WTC11 (cell line): ENCODE measurements at regions not wholly inside any gene's neighbourhood (a gene's known extent, or its start where the extent isn't known, plus 50 kb on each side); places are given as distances from the start of the nearest gene placed in this dataset.

Source experiments
- ATAC-seq: fragments of 200-7000 bp; cut with Tn5 transposase; 2 replicates; pipeline ENCODE4 v1.10.0; 2021; ENCODE audit warnings: mild to moderate bottlenecking, moderate library complexity
- CTCF ChIA-PET: fragments of 300-600 bp; sonication (Branson Sonifier 250); formaldehyde crosslinking; loops from one replicate; lab custom pipeline; 2021; ENCODE audit warnings: antibody characterized with exemption; lab: Charles Lee
- POLR2A ChIA-PET: fragments of 350-600 bp; sonication (Branson Sonifier 250); formaldehyde crosslinking; loops from one replicate; lab custom pipeline; 2021; ENCODE audit warnings: antibody characterized with exemption; lab: Charles Lee
- DNase-seq: peaks from one replicate; pipeline ENCODE4 v3.0.0; 2021; ENCODE audit warnings: low spot score
- H3K27ac Mint-ChIP-seq: 2 replicates; pipeline ENCODE4 v1.8.0; 2021; ENCODE audit warnings: mixed read lengths
- H3K27me3 Mint-ChIP-seq: 2 replicates; pipeline ENCODE4 v1.8.0; 2021; ENCODE audit warnings: low read depth, mild to moderate bottlenecking, moderate library complexity, mixed read lengths
- H3K36me3 Mint-ChIP-seq: 2 replicates; pipeline ENCODE4 v1.8.0; 2021; ENCODE audit warnings: mixed read lengths
- H3K4me1 Mint-ChIP-seq: 2 replicates; pipeline ENCODE4 v1.8.0; 2022; ENCODE audit warnings: mixed read lengths
- H3K4me3 Mint-ChIP-seq: 2 replicates; pipeline ENCODE4 v1.8.0; 2021; ENCODE audit warnings: mild to moderate bottlenecking, moderate library complexity, mixed read lengths
- H3K9me3 Mint-ChIP-seq: 2 replicates; pipeline ENCODE4 v1.8.0; 2021; ENCODE audit warnings: mixed read lengths
- CREB1 ChIP-seq: sonication (generic); formaldehyde crosslinking; IDR thresholded peaks from 2 replicates; pipeline ENCODE4 v1.8.0; 2023; ENCODE audit warnings: mild to moderate bottlenecking, missing genetic modification reagents
- EMX1 ChIP-seq: fragments of 250-450 bp; sonication (Bioruptor Pico); IDR thresholded peaks from 2 replicates; pipeline ENCODE4 v1.8.0; 2021; ENCODE audit warnings: mild to moderate bottlenecking
- ETV6 ChIP-seq: sonication (generic); formaldehyde crosslinking; IDR thresholded peaks from 2 replicates; pipeline ENCODE4 v1.8.1; 2022; ENCODE audit warnings: mild to moderate bottlenecking, missing genetic modification reagents
- FOXJ3 ChIP-seq: sonication (generic); formaldehyde crosslinking; IDR thresholded peaks from 2 replicates; pipeline ENCODE4 v1.9.0; 2021; ENCODE audit warnings: missing genetic modification reagents, mild to moderate bottlenecking, borderline replicate concordance
- GABPB1 ChIP-seq: sonication (generic); formaldehyde crosslinking; IDR thresholded peaks from 2 replicates; pipeline ENCODE4 v1.8.1; 2023; ENCODE audit warnings: mild to moderate bottlenecking, missing genetic modification reagents
- GRHL2 ChIP-seq: fragments of 250-450 bp; sonication (Bioruptor Pico); IDR thresholded peaks from 2 replicates; pipeline ENCODE4 v1.8.0; 2022; ENCODE audit warnings: mild to moderate bottlenecking, moderate library complexity; ENCODE audit not compliant: insufficient replicate concordance, severe bottlenecking
- IRF2 ChIP-seq: sonication (generic); formaldehyde crosslinking; IDR thresholded peaks from 2 replicates; pipeline ENCODE4 v1.8.0; 2022; ENCODE audit warnings: low read depth, missing genetic modification reagents, borderline replicate concordance
- MYBL2 ChIP-seq: sonication (generic); formaldehyde crosslinking; IDR thresholded peaks from 2 replicates; pipeline ENCODE4 v1.8.1; 2023; ENCODE audit warnings: mild to moderate bottlenecking, moderate library complexity, missing genetic modification reagents
- NFE2L1 ChIP-seq: sonication (generic); formaldehyde crosslinking; IDR thresholded peaks from 2 replicates; pipeline ENCODE4 v1.8.1; 2023; ENCODE audit warnings: missing genetic modification reagents
- NFYB ChIP-seq: sonication (generic); formaldehyde crosslinking; conservative IDR thresholded peaks from 2 replicates; pipeline ENCODE4 v1.8.0; 2022; ENCODE audit warnings: low read depth, missing genetic modification reagents
- NR1H2 ChIP-seq: sonication (generic); formaldehyde crosslinking; IDR thresholded peaks from 2 replicates; pipeline ENCODE4 v1.9.0; 2021; ENCODE audit warnings: mild to moderate bottlenecking, moderate library complexity, missing genetic modification reagents
- PRRX2 ChIP-seq: fragments of 250-450 bp; sonication (Bioruptor Pico); IDR thresholded peaks from 2 replicates; pipeline ENCODE4 v1.8.0; 2021; ENCODE audit warnings: mild to moderate bottlenecking
- SMAD3 ChIP-seq: sonication (generic); formaldehyde crosslinking; IDR thresholded peaks from 2 replicates; pipeline ENCODE4 v1.8.0; 2022; ENCODE audit warnings: missing genetic modification reagents, mild to moderate bottlenecking, borderline replicate concordance
- TP53 ChIP-seq: sonication (generic); formaldehyde crosslinking; IDR thresholded peaks from 2 replicates; pipeline ENCODE4 v1.8.1; 2023; ENCODE audit warnings: mild to moderate bottlenecking, missing genetic modification reagents
- ZNF121 ChIP-seq: sonication (generic); formaldehyde crosslinking; IDR thresholded peaks from 2 replicates; pipeline ENCODE4 v1.8.0; 2023; ENCODE audit warnings: missing genetic modification reagents
- ZNF263 ChIP-seq: sonication (generic); formaldehyde crosslinking; IDR thresholded peaks from 2 replicates; pipeline ENCODE4 v1.8.1; 2022; ENCODE audit warnings: low read depth, mild to moderate bottlenecking, moderate library complexity, missing genetic modification reagents
- TF ChIP-seq, protein P1 (sequence below): sonication (generic); formaldehyde crosslinking; conservative IDR thresholded peaks from 2 replicates; pipeline ENCODE4 v1.8.1; 2022; ENCODE audit warnings: mild to moderate bottlenecking, missing genetic modification reagents
- TF ChIP-seq, protein P2 (sequence below): fragments of 200-600 bp; IDR thresholded peaks from 2 replicates; pipeline ENCODE4 v1.8.0; 2022; ENCODE audit warnings: antibody characterized with exemption
- TF ChIP-seq, protein P3 (sequence below): sonication (generic); formaldehyde crosslinking; IDR thresholded peaks from 2 replicates; pipeline ENCODE4 v1.8.1; 2023; ENCODE audit warnings: mild to moderate bottlenecking, missing genetic modification reagents, borderline replicate concordance
- TF ChIP-seq, protein P4 (sequence below): fragments of 250-450 bp; sonication (Bioruptor Pico); IDR thresholded peaks from 2 replicates; pipeline ENCODE4 v1.9.0; 2021; ENCODE audit warnings: moderate library complexity, mild to moderate bottlenecking, inconsistent platforms, borderline replicate concordance
- TF ChIP-seq, protein P5 (sequence below): fragments of 250-450 bp; sonication (Bioruptor Pico); IDR thresholded peaks from 2 replicates; pipeline ENCODE4 v1.8.0; 2021; ENCODE audit warnings: mild to moderate bottlenecking
- TF ChIP-seq, protein P6 (sequence below): fragments of 250-450 bp; sonication (Bioruptor Pico); conservative IDR thresholded peaks from 2 replicates; pipeline ENCODE4 v1.9.0; 2021; ENCODE audit warnings: mild to moderate bottlenecking
- TF ChIP-seq, protein P7 (sequence below): sonication (generic); formaldehyde crosslinking; IDR thresholded peaks from 2 replicates; pipeline ENCODE4 v1.8.1; 2022; ENCODE audit warnings: low read depth, mild to moderate bottlenecking, moderate library complexity, missing genetic modification reagents, borderline replicate concordance
- TF ChIP-seq, protein P8 (sequence below): sonication (generic); formaldehyde crosslinking; IDR thresholded peaks from 2 replicates; pipeline ENCODE4 v1.8.1; 2022; ENCODE audit warnings: mild to moderate bottlenecking, missing genetic modification reagents, moderate library complexity, borderline replicate concordance

DNA sequence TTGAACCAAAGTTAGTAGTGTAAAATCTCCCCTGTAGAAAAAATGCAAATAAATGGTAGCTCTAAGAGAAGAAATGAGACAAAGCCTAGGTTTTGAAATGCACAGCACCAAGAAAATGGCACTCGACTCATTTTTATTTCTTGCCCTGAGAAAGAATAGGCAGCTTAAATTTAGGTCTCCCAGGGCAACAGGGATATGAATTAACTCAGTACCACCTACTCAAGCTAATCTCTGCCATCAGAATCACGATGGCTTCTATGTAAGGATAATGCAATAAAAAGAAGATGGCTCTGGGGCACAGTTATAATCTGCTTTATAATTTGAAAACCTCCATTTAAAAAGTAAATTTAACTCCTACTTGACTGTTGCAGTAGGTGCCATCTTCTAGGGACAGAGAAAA is 1784.3 kb downstream of the LRRC4C start:
- DNase-seq (no peak), ATAC-seq (no peak)
- CTCF ChIA-PET, result no interaction called here
- H3K27ac Mint-ChIP-seq, result no peak overlapping the region
- H3K4me1 Mint-ChIP-seq, result no peaks in the 10 kb centered on the region
- H3K27me3 Mint-ChIP-seq, result peaks cover 2% of the 10 kb centered on the region; the same call in 1 of the 2 replicates
- peaks cover 39% of the 10 kb centered on the region for H3K36me3 Mint-ChIP-seq
- H3K9me3 Mint-ChIP-seq, result peaks cover 48% of the 10 kb centered on the region
- POLR2A ChIA-PET, result no interaction called here
- no peak for TF ChIP-seq CREB1 (CRISPR knock-in tag)
- no peak for TF ChIP-seq EMX1
- no peak for TF ChIP-seq FOXJ3
- TF ChIP-seq MYBL2 (CRISPR knock-in tag), result no peak
- TF ChIP-seq, protein P1, sequence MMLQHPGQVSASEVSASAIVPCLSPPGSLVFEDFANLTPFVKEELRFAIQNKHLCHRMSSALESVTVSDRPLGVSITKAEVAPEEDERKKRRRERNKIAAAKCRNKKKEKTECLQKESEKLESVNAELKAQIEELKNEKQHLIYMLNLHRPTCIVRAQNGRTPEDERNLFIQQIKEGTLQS (CRISPR knock-in tag), result no peak
- TF ChIP-seq, protein P2, sequence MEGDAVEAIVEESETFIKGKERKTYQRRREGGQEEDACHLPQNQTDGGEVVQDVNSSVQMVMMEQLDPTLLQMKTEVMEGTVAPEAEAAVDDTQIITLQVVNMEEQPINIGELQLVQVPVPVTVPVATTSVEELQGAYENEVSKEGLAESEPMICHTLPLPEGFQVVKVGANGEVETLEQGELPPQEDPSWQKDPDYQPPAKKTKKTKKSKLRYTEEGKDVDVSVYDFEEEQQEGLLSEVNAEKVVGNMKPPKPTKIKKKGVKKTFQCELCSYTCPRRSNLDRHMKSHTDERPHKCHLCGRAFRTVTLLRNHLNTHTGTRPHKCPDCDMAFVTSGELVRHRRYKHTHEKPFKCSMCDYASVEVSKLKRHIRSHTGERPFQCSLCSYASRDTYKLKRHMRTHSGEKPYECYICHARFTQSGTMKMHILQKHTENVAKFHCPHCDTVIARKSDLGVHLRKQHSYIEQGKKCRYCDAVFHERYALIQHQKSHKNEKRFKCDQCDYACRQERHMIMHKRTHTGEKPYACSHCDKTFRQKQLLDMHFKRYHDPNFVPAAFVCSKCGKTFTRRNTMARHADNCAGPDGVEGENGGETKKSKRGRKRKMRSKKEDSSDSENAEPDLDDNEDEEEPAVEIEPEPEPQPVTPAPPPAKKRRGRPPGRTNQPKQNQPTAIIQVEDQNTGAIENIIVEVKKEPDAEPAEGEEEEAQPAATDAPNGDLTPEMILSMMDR, result no peak
- TF ChIP-seq NFE2L1, result no peak
- TF ChIP-seq ETV6, result no peak
- TF ChIP-seq, protein P3, sequence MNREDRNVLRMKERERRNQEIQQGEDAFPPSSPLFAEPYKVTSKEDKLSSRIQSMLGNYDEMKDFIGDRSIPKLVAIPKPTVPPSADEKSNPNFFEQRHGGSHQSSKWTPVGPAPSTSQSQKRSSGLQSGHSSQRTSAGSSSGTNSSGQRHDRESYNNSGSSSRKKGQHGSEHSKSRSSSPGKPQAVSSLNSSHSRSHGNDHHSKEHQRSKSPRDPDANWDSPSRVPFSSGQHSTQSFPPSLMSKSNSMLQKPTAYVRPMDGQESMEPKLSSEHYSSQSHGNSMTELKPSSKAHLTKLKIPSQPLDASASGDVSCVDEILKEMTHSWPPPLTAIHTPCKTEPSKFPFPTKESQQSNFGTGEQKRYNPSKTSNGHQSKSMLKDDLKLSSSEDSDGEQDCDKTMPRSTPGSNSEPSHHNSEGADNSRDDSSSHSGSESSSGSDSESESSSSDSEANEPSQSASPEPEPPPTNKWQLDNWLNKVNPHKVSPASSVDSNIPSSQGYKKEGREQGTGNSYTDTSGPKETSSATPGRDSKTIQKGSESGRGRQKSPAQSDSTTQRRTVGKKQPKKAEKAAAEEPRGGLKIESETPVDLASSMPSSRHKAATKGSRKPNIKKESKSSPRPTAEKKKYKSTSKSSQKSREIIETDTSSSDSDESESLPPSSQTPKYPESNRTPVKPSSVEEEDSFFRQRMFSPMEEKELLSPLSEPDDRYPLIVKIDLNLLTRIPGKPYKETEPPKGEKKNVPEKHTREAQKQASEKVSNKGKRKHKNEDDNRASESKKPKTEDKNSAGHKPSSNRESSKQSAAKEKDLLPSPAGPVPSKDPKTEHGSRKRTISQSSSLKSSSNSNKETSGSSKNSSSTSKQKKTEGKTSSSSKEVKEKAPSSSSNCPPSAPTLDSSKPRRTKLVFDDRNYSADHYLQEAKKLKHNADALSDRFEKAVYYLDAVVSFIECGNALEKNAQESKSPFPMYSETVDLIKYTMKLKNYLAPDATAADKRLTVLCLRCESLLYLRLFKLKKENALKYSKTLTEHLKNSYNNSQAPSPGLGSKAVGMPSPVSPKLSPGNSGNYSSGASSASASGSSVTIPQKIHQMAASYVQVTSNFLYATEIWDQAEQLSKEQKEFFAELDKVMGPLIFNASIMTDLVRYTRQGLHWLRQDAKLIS (CRISPR knock-in tag), result no peak
- no peak for TF ChIP-seq IRF2
- no peak for TF ChIP-seq SMAD3
- TF ChIP-seq, protein P4, sequence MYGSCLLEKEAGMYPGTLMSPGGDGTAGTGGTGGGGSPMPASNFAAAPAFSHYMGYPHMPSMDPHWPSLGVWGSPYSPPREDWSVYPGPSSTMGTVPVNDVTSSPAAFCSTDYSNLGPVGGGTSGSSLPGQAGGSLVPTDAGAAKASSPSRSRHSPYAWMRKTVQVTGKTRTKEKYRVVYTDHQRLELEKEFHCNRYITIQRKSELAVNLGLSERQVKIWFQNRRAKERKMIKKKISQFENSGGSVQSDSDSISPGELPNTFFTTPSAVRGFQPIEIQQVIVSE (CRISPR knock-in tag), result no peak
- TF ChIP-seq ZNF121 (CRISPR knock-in tag), result no peak
- TF ChIP-seq NFYB, result no peak
- TF ChIP-seq, protein P5, sequence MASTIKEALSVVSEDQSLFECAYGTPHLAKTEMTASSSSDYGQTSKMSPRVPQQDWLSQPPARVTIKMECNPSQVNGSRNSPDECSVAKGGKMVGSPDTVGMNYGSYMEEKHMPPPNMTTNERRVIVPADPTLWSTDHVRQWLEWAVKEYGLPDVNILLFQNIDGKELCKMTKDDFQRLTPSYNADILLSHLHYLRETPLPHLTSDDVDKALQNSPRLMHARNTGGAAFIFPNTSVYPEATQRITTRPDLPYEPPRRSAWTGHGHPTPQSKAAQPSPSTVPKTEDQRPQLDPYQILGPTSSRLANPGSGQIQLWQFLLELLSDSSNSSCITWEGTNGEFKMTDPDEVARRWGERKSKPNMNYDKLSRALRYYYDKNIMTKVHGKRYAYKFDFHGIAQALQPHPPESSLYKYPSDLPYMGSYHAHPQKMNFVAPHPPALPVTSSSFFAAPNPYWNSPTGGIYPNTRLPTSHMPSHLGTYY, result no peak
- no peak for TF ChIP-seq NR1H2
- TF ChIP-seq, protein P6, sequence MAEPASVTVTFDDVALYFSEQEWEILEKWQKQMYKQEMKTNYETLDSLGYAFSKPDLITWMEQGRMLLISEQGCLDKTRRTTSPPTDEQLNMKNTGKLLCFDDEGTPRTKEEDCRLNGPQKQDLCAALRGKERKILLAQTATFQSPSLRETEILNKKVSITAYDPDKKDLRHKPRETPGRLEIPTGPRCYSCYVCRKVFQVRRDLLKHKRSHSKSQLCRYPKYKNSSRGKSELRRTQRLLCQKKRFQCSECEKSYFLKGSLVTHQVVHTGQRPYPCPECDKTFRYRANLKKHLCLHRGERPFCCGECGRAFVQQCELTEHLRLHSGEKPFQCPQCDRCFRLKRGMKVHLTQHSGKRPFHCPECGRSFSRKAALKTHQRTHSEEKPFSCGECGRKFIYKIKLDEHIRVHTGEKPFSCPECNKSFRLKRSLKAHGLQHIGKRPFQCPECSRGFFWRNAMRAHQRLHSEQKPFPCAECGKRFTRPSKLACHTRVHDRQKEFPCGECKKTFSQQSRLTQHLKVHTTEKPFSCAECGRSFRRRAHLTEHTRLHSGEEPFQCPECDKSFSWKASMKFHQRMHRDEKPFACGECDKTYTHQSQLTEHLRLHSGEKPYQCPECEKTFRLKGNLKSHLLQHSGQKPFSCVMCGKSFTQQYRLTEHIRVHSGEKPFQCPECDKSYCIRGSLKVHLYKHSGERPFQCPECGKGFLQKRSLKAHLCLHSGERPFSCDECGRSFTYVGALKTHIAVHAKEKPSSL, result no peak
- H3K4me3 Mint-ChIP-seq, result no peak overlapping the region

DNA sequence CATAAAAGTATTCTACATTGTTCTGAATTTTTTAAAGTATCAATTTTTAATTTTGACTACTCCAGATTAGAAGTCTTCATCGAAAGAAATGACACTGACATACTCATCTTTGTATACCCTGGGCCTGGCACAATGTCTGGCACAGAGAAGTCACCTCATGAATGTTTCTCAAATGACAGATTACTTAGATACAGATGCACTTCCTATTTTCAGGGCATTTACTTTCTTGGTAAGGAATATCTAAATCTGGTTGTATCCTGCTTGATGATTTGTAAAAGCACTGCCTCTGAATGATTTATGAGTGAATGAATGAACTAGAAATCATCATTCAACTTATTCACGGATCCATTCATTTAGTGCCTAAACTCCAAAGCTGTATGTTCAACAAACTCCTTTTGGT is 1784.7 kb downstream of the LRRC4C start:
- POLR2A ChIA-PET, result no interaction called here
- no peak overlapping the region for H3K4me3 Mint-ChIP-seq
- H3K36me3 Mint-ChIP-seq, result peaks cover 37% of the 10 kb centered on the region
- H3K27me3 Mint-ChIP-seq, result peaks cover 2% of the 10 kb centered on the region; the same call in 1 of the 2 replicates
- H3K9me3 Mint-ChIP-seq, result peaks cover 46% of the 10 kb centered on the region
- CTCF ChIA-PET, result no interaction called here
- no peak for ATAC-seq
- no peak overlapping the region for H3K27ac Mint-ChIP-seq
- no peaks in the 10 kb centered on the region for H3K4me1 Mint-ChIP-seq
- DNase-seq, result no peak
- TF ChIP-seq GABPB1 (CRISPR knock-in tag), result no peak
- no peak for TF ChIP-seq TP53 (CRISPR knock-in tag)
- TF ChIP-seq ZNF263 (CRISPR knock-in tag), result no peak
- TF ChIP-seq, protein P7, sequence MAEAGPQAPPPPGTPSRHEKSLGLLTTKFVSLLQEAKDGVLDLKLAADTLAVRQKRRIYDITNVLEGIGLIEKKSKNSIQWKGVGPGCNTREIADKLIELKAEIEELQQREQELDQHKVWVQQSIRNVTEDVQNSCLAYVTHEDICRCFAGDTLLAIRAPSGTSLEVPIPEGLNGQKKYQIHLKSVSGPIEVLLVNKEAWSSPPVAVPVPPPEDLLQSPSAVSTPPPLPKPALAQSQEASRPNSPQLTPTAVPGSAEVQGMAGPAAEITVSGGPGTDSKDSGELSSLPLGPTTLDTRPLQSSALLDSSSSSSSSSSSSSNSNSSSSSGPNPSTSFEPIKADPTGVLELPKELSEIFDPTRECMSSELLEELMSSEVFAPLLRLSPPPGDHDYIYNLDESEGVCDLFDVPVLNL (CRISPR knock-in tag), result no peak
- TF ChIP-seq, protein P4 (CRISPR knock-in tag), result no peak
- TF ChIP-seq GRHL2 (CRISPR knock-in tag), result no peak
- TF ChIP-seq, protein P8, sequence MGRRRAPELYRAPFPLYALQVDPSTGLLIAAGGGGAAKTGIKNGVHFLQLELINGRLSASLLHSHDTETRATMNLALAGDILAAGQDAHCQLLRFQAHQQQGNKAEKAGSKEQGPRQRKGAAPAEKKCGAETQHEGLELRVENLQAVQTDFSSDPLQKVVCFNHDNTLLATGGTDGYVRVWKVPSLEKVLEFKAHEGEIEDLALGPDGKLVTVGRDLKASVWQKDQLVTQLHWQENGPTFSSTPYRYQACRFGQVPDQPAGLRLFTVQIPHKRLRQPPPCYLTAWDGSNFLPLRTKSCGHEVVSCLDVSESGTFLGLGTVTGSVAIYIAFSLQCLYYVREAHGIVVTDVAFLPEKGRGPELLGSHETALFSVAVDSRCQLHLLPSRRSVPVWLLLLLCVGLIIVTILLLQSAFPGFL (CRISPR knock-in tag), result no peak
- no peak for TF ChIP-seq PRRX2 (CRISPR knock-in tag)
- TF ChIP-seq FOXJ3, result no peak
- TF ChIP-seq EMX1, result no peak
